H1 (cell line): ENCODE measurements at regions not wholly inside any gene's neighbourhood (a gene's known extent, or its start where the extent isn't known, plus 50 kb on each side); places are given as distances from the start of the nearest gene placed in this dataset.

Source experiments
- CTCF ChIA-PET: fragments of 300-600 bp; sonication (Branson Sonifier 250); formaldehyde crosslinking; loops from one replicate; lab custom pipeline; 2021; ENCODE audit not compliant: partially characterized antibody; lab: Charles Lee
- POLR2A ChIA-PET: fragments of 300-600 bp; sonication (Branson Sonifier 250); formaldehyde crosslinking; loops from one replicate; lab custom pipeline; 2021; ENCODE audit warnings: inconsistent platforms; ENCODE audit not compliant: partially characterized antibody; lab: Charles Lee
- DNase-seq, 2 experiments: peaks; one replicate each; pipeline versions ENCODE4 v3.0.0 to v3.0.0-alpha.2; 2010 to 2022; ENCODE audit warnings: low spot score in 2 of 2, low read depth in 1 of 2, mixed read lengths in 1 of 2
- FAIRE-seq: peaks from 2 replicates; lab custom pipeline; 2011; peaks lifted over from hg19 to GRCh38; lab: Jason Lieb, UNC
- H2AFZ ChIP-seq: 2 replicates; pipeline ENCODE4 v1.8.1; 2012; ENCODE audit warnings: low read length, inconsistent platforms
- H2AK5ac ChIP-seq: 2 replicates; pipeline ENCODE4 v1.6.1; 2013; ENCODE audit warnings: low read depth, low read length
- H2BK120ac ChIP-seq: replicated peaks from 2 replicates; pipeline ENCODE3; 2013; ENCODE audit warnings: low read depth, low read length, inconsistent platforms
- H2BK12ac ChIP-seq: 2 replicates; pipeline ENCODE4 v1.6.1; 2013; ENCODE audit warnings: low read depth, low read length
- H2BK15ac ChIP-seq: 2 replicates; pipeline ENCODE4 v1.6.1; 2013; ENCODE audit warnings: low read length
- H2BK20ac ChIP-seq: 2 replicates; pipeline ENCODE4 v1.6.1; 2013; ENCODE audit warnings: low read length
- H2BK5ac ChIP-seq: 2 replicates; pipeline ENCODE4 v1.6.1; 2013; ENCODE audit warnings: low read depth, low read length
- H3K14ac ChIP-seq: 2 replicates; pipeline ENCODE4 v1.6.1; 2013; ENCODE audit warnings: inconsistent platforms; ENCODE audit not compliant: insufficient read length
- H3K18ac ChIP-seq: 2 replicates; pipeline ENCODE4 v1.6.1; 2013; ENCODE audit warnings: low read length; ENCODE audit errors: extremely low read depth
- H3K23ac ChIP-seq: 2 replicates; pipeline ENCODE4 v1.6.1; 2013; ENCODE audit warnings: inconsistent platforms; ENCODE audit not compliant: insufficient read length
- H3K23me2 ChIP-seq: 2 replicates; pipeline ENCODE4 v1.6.1; 2013; ENCODE audit warnings: low read depth, low read length
- H3K27ac ChIP-seq: 2 replicates; pipeline ENCODE4 v1.6.1; 2011; ENCODE audit warnings: low read depth, low read length, inconsistent platforms
- H3K27me3 ChIP-seq, 4 experiments: replicated peaks in 1 of 4; 1 replicate in 1 of 4; 2 replicates in 3 of 4; pipeline versions ENCODE4 v1.6.1 to v1.8.1; 2011 to 2013; ENCODE audit warnings: low read length in 3 of 4, mild to moderate bottlenecking in 3 of 4, inconsistent platforms in 2 of 4, mixed read lengths in 2 of 4, moderate library complexity in 1 of 4; ENCODE audit not compliant: control insufficient read depth in 3 of 4, insufficient read depth in 3 of 4; ENCODE audit errors: extremely low read depth in 1 of 4
- H3K36me3 ChIP-seq, 4 experiments: 2 replicates each; pipeline versions ENCODE4 v1.6.1 to v1.8.1; 2011 to 2013; ENCODE audit warnings: mild to moderate bottlenecking in 4 of 4, low read length in 3 of 4, moderate library complexity in 2 of 4, control low read depth in 1 of 4, inconsistent platforms in 1 of 4; ENCODE audit not compliant: insufficient read depth in 4 of 4, control insufficient read depth in 2 of 4
- H3K4ac ChIP-seq: replicated peaks from 2 replicates; pipeline ENCODE3; 2013; ENCODE audit warnings: low read length, low read depth, mixed read lengths, inconsistent platforms; ENCODE audit not compliant: insufficient read length
- H3K4me1 ChIP-seq, 4 experiments: replicated peaks in 1 of 4; 1 replicate in 1 of 4; 2 replicates in 3 of 4; pipeline versions ENCODE4 v1.6.1 to v1.8.1; 2011 to 2013; ENCODE audit warnings: low read length in 3 of 4, inconsistent platforms in 2 of 4, mixed read lengths in 1 of 4; ENCODE audit not compliant: insufficient read depth in 4 of 4, control insufficient read depth in 3 of 4
- H3K4me2 ChIP-seq, 2 experiments: 2 replicates each; pipeline versions ENCODE4 v1.6.1 to v1.8.1; 2011 to 2013; ENCODE audit warnings: low read depth in 2 of 2, low read length in 2 of 2, control low read depth in 1 of 2, inconsistent platforms in 1 of 2, mild to moderate bottlenecking in 1 of 2; ENCODE audit not compliant: insufficient read depth in 1 of 2
- H3K4me3 ChIP-seq, 4 experiments: fragments of 200-600, 300-600 bp in 1 of 4; sonication (generic), shearing (Covaris generic), sonication (Bioruptor Twin) in 1 of 4; 2 replicates each; pipeline versions ENCODE4 v1.5.1 to v1.8.1; 2011 to 2016; ENCODE audit warnings: low read length in 4 of 4, low read depth in 3 of 4, control low read depth in 2 of 4, inconsistent platforms in 2 of 4, mild to moderate bottlenecking in 2 of 4, mixed read lengths in 1 of 4, moderate library complexity in 1 of 4; ENCODE audit not compliant: insufficient read depth in 2 of 4; ENCODE audit errors: extremely low read depth in 1 of 4
- H3K56ac ChIP-seq: replicated peaks from 2 replicates; pipeline ENCODE3; 2013; ENCODE audit warnings: low read depth, mild to moderate bottlenecking, mixed read lengths, low read length, inconsistent platforms; ENCODE audit not compliant: insufficient read length
- H3K79me1 ChIP-seq: 2 replicates; pipeline ENCODE4 v1.6.1; 2013; ENCODE audit warnings: low read depth, low read length, control low read depth
- H3K79me2 ChIP-seq, 2 experiments: 2 replicates each; pipeline versions ENCODE4 v1.6.1 to v1.8.1; 2012 to 2013; ENCODE audit warnings: low read length in 2 of 2, mild to moderate bottlenecking in 2 of 2, inconsistent platforms in 1 of 2; ENCODE audit not compliant: insufficient read depth in 2 of 2, control insufficient read depth in 1 of 2
- H3K9ac ChIP-seq, 4 experiments: replicated peaks in 1 of 4; 1 replicate in 1 of 4; 2 replicates in 3 of 4; pipeline versions ENCODE4 v1.6.1 to v1.8.1; 2011 to 2013; ENCODE audit warnings: low read depth in 3 of 4, low read length in 3 of 4, control low read depth in 2 of 4, mild to moderate bottlenecking in 2 of 4, moderate library complexity in 2 of 4, inconsistent platforms in 1 of 4; ENCODE audit errors: extremely low read depth in 1 of 4
- H3K9me3 ChIP-seq, 2 experiments: 2 replicates each; pipeline versions ENCODE4 v1.6.1 to v1.8.1; 2012 to 2013; ENCODE audit warnings: mild to moderate bottlenecking in 2 of 2, moderate library complexity in 2 of 2, control low read depth in 1 of 2, inconsistent platforms in 1 of 2, low read depth in 1 of 2, low read length in 1 of 2, mixed read lengths in 1 of 2; ENCODE audit not compliant: insufficient read depth in 2 of 2
- H4K20me1 ChIP-seq, 2 experiments: replicated peaks in 1 of 2; 2 replicates each; pipeline versions ENCODE3 to v1.8.1; 2011 to 2013; ENCODE audit warnings: inconsistent platforms in 2 of 2, low read length in 2 of 2, mild to moderate bottlenecking in 1 of 2; ENCODE audit not compliant: insufficient read depth in 2 of 2, control insufficient read depth in 1 of 2
- H4K5ac ChIP-seq: 2 replicates; pipeline ENCODE4 v1.6.1; 2013; ENCODE audit warnings: low read length, low read depth, mixed read lengths, inconsistent platforms; ENCODE audit not compliant: insufficient read length
- H4K8ac ChIP-seq: 2 replicates; pipeline ENCODE4 v1.8.0; 2013; ENCODE audit warnings: mild to moderate bottlenecking, moderate library complexity, low read length, inconsistent platforms; ENCODE audit not compliant: insufficient read depth; ENCODE audit errors: extremely low read depth
- H4K91ac ChIP-seq: replicated peaks from 2 replicates; pipeline ENCODE3; 2013; ENCODE audit warnings: low read length, mixed read lengths, inconsistent platforms; ENCODE audit not compliant: insufficient read length
- CHD1 ChIP-seq: IDR thresholded peaks from 2 replicates; pipeline ENCODE4 v1.6.1; 2012; ENCODE audit warnings: low read depth, low read length, improper control_type of control experiment
- FOSL1 ChIP-seq: IDR thresholded peaks from 2 replicates; pipeline ENCODE4 v1.6.1; 2011; ENCODE audit warnings: mild to moderate bottlenecking, low read depth, low read length, moderate library complexity; ENCODE audit not compliant: insufficient read depth
- HDAC2 ChIP-seq, 2 experiments: fragments of 300-600 bp in 1 of 2; sonication (generic) in 1 of 2; IDR thresholded peaks; 2 replicates each; pipeline ENCODE4 v1.6.1; 2011 to 2012; ENCODE audit warnings: low read depth in 2 of 2, low read length in 2 of 2, mild to moderate bottlenecking in 2 of 2, moderate library complexity in 2 of 2, borderline replicate concordance in 1 of 2, inconsistent platforms in 1 of 2
- JUN ChIP-seq: IDR thresholded peaks from 2 replicates; pipeline ENCODE4 v1.6.1; 2011; ENCODE audit warnings: low read depth, mild to moderate bottlenecking, improper control_type of control experiment, low read length
- KDM1A ChIP-seq: fragments of 200-600, 300-600 bp; sonication (generic); IDR thresholded peaks from 2 replicates; pipeline ENCODE4 v1.7.1; 2016; ENCODE audit warnings: mild to moderate bottlenecking, low read length, borderline replicate concordance
- KDM5A ChIP-seq: fragments of 200-600 bp; IDR thresholded peaks from 2 replicates; pipeline ENCODE4 v1.7.1; 2012; ENCODE audit warnings: mild to moderate bottlenecking, low read length, inconsistent platforms, mixed read lengths
- MAFK ChIP-seq: IDR thresholded peaks from 2 replicates; pipeline ENCODE4 v1.6.1; 2012; ENCODE audit warnings: low read depth, mild to moderate bottlenecking, improper control_type of control experiment, low read length
- NANOG ChIP-seq: IDR thresholded peaks from 2 replicates; pipeline ENCODE4 v1.6.1; 2011; ENCODE audit warnings: low read length, low read depth, mild to moderate bottlenecking, inconsistent platforms; ENCODE audit not compliant: insufficient read depth, poor library complexity, severe bottlenecking
- SAP30 ChIP-seq: fragments of 300-600 bp; sonication (generic); IDR thresholded peaks from 2 replicates; pipeline ENCODE4 v1.7.1; 2012; ENCODE audit warnings: low read length, moderate library complexity, mild to moderate bottlenecking, inconsistent platforms; ENCODE audit not compliant: insufficient read depth, insufficient replicate concordance
- YY1 ChIP-seq: IDR thresholded peaks from 2 replicates; pipeline ENCODE4 v1.6.1; 2011; ENCODE audit warnings: low read depth, mild to moderate bottlenecking, low read length
- ZNF274 ChIP-seq: IDR thresholded peaks from 2 replicates; pipeline ENCODE4 v1.7.0; 2012; ENCODE audit warnings: low read length, borderline replicate concordance; ENCODE audit errors: extremely low read depth
- WGBS, 2 experiments: shearing (Covaris generic) in 1 of 2; methylation state at CpG; one replicate each; pipeline versions ENCODE4 v1.1.6 to v1.1.7; 2013 to 2015; ENCODE audit warnings: low lambda C conversion rate in 2 of 2, mixed read lengths in 2 of 2, inconsistent platforms in 1 of 2, low coverage in 1 of 2, missing lambda C conversion rate in 1 of 2; ENCODE audit not compliant: insufficient replicate concordance in 2 of 2, insufficient coverage in 1 of 2, insufficient read length in 1 of 2; ENCODE audit errors: extremely low coverage in 1 of 2, missing lambda C conversion rate in 1 of 2; 5-methylcytosine and 5-hydroxymethylcytosine counted together
- TF ChIP-seq, protein P1 (sequence below): IDR thresholded peaks from 2 replicates; pipeline ENCODE4 v1.6.1; 2012; ENCODE audit warnings: inconsistent platforms
- TF ChIP-seq, protein P2 (sequence below): IDR thresholded peaks from 2 replicates; pipeline ENCODE4 v1.6.1; 2011; ENCODE audit warnings: low read length, improper control_type of control experiment

DNA sequence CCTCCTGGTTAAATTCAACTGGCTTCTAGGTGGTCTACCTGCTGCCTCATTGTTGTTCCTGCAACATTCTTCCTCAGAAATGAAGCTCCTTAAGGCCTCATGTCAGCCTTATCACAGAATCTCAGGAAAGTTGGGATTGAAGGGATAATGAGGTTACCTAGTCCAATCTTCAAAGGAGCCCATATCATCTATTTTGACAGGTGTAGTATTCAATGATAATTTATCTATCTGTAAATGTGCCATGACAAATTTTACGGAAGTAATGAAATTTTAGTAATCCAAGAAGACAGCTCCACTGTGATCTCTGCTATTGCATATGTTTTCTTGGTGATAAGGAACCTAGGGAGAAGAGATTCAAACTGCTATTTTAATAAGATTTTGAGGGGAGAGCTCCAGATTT is 973.8 kb downstream of the ROBO2 start:
- H3K23ac ChIP-seq: no peak overlapping the region
- no peaks in the 10 kb centered on the region for H3K4me1 ChIP-seq
- no peak overlapping the region for H3K4me2 ChIP-seq
- no peak overlapping the region for H4K5ac ChIP-seq
- DNase-seq: no peak
- H4K8ac ChIP-seq: no peak overlapping the region
- no peak overlapping the region for H2BK120ac ChIP-seq
- no peak overlapping the region for H3K27ac ChIP-seq
- H2BK20ac ChIP-seq: no peak overlapping the region
- H3K4me3 ChIP-seq: no peak overlapping the region
- no peaks in the 10 kb centered on the region; a peak in 1 of 8 replicates for H3K36me3 ChIP-seq
- 94% methylated on average over 1 of the region's 1 CpG; no CpG with 5 or more reads in 1 of the 2 experiments for WGBS, 2 experiments
- H2BK15ac ChIP-seq: no peak overlapping the region
- H2AK5ac ChIP-seq: no peak overlapping the region
- H3K79me2 ChIP-seq: no peaks in the 10 kb centered on the region
- no peak overlapping the region for H2BK5ac ChIP-seq
- H3K56ac ChIP-seq: no peak overlapping the region
- POLR2A ChIA-PET: no interaction called here
- no peak overlapping the region for H3K4ac ChIP-seq
- H3K9ac ChIP-seq: no peak overlapping the region
- H3K9me3 ChIP-seq: peaks cover 0 to 9% of the 10 kb centered on the region in 2 experiments; a peak in 2 of 4 replicates
- H4K20me1 ChIP-seq: no peaks in the 10 kb centered on the region
- no peaks in the 10 kb centered on the region for H3K27me3 ChIP-seq
- no peak overlapping the region for H4K91ac ChIP-seq
- no peaks in the 10 kb centered on the region for H3K79me1 ChIP-seq
- no peak overlapping the region for H3K18ac ChIP-seq
- no peak overlapping the region for H2BK12ac ChIP-seq
- no peak overlapping the region for H3K14ac ChIP-seq
- CTCF ChIA-PET: no interaction called here
- peak; percentile 28 for FAIRE-seq
- 0 out of 2 replicates have a peak overlapping the region, but pooled peaks have one; percentile 31 for H2AFZ ChIP-seq
- no peaks in the 10 kb centered on the region for H3K23me2 ChIP-seq
- TF ChIP-seq FOSL1 (no peak), SAP30 (no peak), MAFK (no peak), NANOG (no peak), JUN (no peak), YY1 (no peak), ZNF274 (no peak), KDM1A (no peak), KDM5A (no peak), CHD1 (no peak), HDAC2 (IDR thresholded peaks at IDR 0.05; ENCODE audit: borderline replicate concordance in 1 of 2, low read depth in 2 of 2, low read length in 2 of 2) (no peak)
- TF ChIP-seq, protein P1, sequence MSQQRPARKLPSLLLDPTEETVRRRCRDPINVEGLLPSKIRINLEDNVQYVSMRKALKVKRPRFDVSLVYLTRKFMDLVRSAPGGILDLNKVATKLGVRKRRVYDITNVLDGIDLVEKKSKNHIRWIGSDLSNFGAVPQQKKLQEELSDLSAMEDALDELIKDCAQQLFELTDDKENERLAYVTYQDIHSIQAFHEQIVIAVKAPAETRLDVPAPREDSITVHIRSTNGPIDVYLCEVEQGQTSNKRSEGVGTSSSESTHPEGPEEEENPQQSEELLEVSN: no peak
- TF ChIP-seq, protein P2, sequence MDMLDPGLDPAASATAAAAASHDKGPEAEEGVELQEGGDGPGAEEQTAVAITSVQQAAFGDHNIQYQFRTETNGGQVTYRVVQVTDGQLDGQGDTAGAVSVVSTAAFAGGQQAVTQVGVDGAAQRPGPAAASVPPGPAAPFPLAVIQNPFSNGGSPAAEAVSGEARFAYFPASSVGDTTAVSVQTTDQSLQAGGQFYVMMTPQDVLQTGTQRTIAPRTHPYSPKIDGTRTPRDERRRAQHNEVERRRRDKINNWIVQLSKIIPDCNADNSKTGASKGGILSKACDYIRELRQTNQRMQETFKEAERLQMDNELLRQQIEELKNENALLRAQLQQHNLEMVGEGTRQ: no peak
